ENCODE measurements at regions not wholly inside any gene's neighbourhood (a gene's known extent, or its start where the extent isn't known, plus 50 kb on each side); places are given as distances from the start of the nearest gene placed in this dataset.

DNA sequence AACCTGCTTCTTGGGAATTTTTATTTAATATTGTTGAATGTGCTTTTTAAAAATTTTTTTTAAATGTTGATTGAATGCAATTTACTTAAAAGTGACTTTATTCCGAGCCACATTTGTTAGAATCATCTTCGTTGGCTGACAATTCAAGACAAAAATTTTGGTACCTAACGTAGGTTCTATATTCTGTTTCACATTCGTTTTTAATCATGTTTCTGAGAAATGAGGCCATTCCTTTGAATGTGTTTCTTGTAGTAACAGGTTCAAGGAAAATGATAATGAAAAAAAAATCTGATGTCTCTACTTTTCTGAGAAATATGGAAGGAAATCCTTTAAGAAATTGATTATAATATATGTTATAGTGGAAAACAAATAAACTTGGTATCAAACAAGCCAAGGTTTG is 92.3 kb upstream of the DCLK2 start:
- in situ Hi-C loops (cut with MboI; ENCODE audit: low sequenced_read_pairs, unreplicated experiment), result loop anchor here (25.0 kb wide), 1 partner anchor 876 kb away; no protein-coding TSS in a partner anchor
- no peak for DNase-seq (ENCODE audit: low spot score)
- TF ChIP-seq CTCF (IDR thresholded peaks at IDR 0.05; ENCODE audit: borderline replicate concordance, control extremely low read depth, extremely low read depth, insufficient read depth, missing control alignments), result no peak

GRCh38 chr4:149986917-149987316 is 91.3 kb upstream of the DCLK2 start:
- in situ Hi-C loops (cut with MboI; ENCODE audit: low sequenced_read_pairs, unreplicated experiment), result loop anchor here (25.0 kb wide), 1 partner anchor 875 kb away; no protein-coding TSS in a partner anchor
- no peak for DNase-seq (ENCODE audit: low spot score)
- no peak for TF ChIP-seq CTCF (IDR thresholded peaks at IDR 0.05; ENCODE audit: borderline replicate concordance, control extremely low read depth, extremely low read depth, insufficient read depth, missing control alignments)

DNA sequence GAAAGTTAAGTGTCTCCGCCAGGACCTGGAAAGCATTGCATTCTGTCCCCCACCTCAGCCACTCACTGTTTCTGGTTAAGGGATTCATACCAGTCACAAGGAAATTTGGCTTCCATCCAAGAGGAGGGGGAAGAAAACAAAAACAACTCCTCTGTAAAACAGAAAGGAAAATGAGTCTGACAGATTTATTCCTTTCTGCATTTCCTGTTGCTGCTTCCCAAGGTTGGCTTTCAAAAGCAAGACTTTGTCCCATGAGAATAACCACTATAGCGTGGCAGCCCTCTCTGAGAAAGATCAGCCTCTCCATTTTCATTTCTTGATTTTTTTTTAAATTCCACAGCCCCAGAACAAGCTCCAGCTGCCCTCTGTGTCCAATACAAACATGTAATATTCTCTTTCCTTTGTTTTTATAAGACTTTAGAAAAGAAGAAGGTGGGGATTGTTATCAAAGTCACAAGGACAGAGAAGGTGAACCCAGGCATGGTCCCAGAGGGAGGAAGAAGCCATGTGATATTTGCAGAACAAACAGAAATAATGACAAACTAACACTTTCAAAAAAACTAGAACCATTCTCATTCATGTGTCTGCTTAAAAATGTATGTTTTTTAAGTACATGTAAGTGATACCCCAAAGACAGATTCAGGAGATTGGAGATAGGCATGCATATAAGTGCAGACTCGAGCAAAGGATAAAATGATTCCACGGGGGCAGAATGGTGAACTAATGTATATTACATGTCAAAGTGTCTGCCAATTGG is 90.7 kb upstream of the DCLK2 start:
- no peak for DNase-seq (ENCODE audit: low spot score)
- in situ Hi-C loops (cut with MboI; ENCODE audit: low sequenced_read_pairs, unreplicated experiment), result loop anchor here (25.0 kb wide), 1 partner anchor 875 kb away; no protein-coding TSS in a partner anchor
- TF ChIP-seq CTCF (IDR thresholded peaks at IDR 0.05; ENCODE audit: borderline replicate concordance, control extremely low read depth, extremely low read depth, insufficient read depth, missing control alignments), result no peak

DNA sequence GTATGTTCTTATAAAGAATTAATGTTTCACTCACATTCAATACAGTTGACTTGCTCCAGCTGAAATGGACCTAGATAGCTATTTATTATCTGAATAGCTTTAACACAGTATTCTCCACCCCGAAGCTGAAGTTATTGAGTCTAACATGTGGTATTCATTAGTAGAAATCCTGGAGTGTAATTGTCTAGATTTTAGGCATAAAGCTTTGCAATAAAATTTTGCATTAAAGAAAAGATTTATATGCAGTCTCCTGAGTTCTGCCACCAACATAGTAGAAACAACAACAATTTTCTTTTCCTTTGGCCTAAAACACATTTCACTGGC is 90.2 kb upstream of the DCLK2 start:
- in situ Hi-C loops (cut with MboI; ENCODE audit: low sequenced_read_pairs, unreplicated experiment), result loop anchor here (25.0 kb wide), 1 partner anchor 874 kb away; no protein-coding TSS in a partner anchor
- TF ChIP-seq CTCF (IDR thresholded peaks at IDR 0.05; ENCODE audit: borderline replicate concordance, control extremely low read depth, extremely low read depth, insufficient read depth, missing control alignments), result no peak
- no peak for DNase-seq (ENCODE audit: low spot score)

GRCh38 chr4:149993030-149993429 is 85.2 kb upstream of the DCLK2 start:
- in situ Hi-C loops (cut with MboI; ENCODE audit: low sequenced_read_pairs, unreplicated experiment), result loop anchor here (25.0 kb wide), 1 partner anchor 869 kb away; no protein-coding TSS in a partner anchor
- DNase-seq (ENCODE audit: low spot score), result no peak
- no peak for TF ChIP-seq CTCF (IDR thresholded peaks at IDR 0.05; ENCODE audit: borderline replicate concordance, control extremely low read depth, extremely low read depth, insufficient read depth, missing control alignments)

DNA sequence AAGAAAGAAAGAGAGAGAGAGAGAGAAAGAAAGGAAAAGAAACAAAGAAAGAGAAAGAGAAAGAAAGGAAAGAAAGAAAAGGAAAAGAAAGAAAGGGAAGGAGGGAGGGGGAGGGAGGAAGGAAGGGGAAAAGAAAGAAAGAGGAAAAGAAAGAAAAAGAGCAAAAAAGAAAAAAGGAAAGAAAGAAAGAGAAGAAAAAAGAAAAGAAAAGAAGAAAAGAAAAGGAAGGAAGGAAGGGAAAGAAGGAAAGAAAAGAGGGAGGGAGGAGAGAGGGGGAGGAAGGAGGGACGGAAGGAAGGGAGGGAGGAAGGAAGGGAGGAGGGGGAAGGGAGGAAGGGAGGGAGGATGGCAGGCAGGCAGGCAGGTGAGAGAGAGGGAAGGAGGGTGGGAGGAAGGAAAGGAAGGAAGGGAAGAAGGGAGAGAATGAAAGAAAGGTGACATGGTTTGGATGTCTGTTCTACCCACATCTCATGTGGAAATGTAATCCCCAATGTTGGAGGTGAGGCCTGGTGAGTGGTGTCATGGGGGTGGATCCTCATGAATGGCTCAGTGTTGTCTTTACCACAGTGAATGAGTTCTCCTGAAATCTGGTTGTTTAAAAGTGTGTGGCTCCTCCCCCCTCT is 83.0 kb upstream of the DCLK2 start:
- in situ Hi-C loops (cut with MboI; ENCODE audit: low sequenced_read_pairs, unreplicated experiment), result loop anchor here (25.0 kb wide), 1 partner anchor 867 kb away; no protein-coding TSS in a partner anchor
- no peak for TF ChIP-seq CTCF (IDR thresholded peaks at IDR 0.05; ENCODE audit: borderline replicate concordance, control extremely low read depth, extremely low read depth, insufficient read depth, missing control alignments)
- no peak for DNase-seq (ENCODE audit: low spot score)

Measured in GM13976 (cell line).